NCI-H524 (cell line): ENCODE measurements at regions not wholly inside any gene's neighbourhood (a gene's known extent, or its start where the extent isn't known, plus 50 kb on each side); places are given as distances from the start of the nearest gene placed in this dataset.

Experiments used
- DNase-seq, 2 experiments: peaks; one replicate each; lab custom pipeline; 2025; lab: John Stamatoyannopoulos, UW

GRCh38 chr13:65882810-65883209, 1347.3 kb downstream of the PCDH9 start:
- DNase-seq, result no peak

- no peak for DNase-seq
These were observed 1348.5 kb downstream of the PCDH9 start for GRCh38 chr13:65881561-65882155.

GRCh38 chr13:65875031-65875430, 1355.1 kb downstream of the PCDH9 start:
- DNase-seq, result no peak

GRCh38 chr13:65872448-65872847, 1357.7 kb downstream of the PCDH9 start:
- no peak for DNase-seq

GRCh38 chr13:65868884-65869283, 1361.3 kb downstream of the PCDH9 start:
- DNase-seq, result no peak

- DNase-seq, result no peak
These were observed 1362.0 kb downstream of the PCDH9 start for GRCh38 chr13:65868099-65868498.

GRCh38 chr13:65866138-65866537, 1364.0 kb downstream of the PCDH9 start:
- DNase-seq, result no peak

- DNase-seq, result no peak
These were observed 1364.9 kb downstream of the PCDH9 start for GRCh38 chr13:65865206-65865605.

- no peak for DNase-seq
These were observed 1366.1 kb downstream of the PCDH9 start for GRCh38 chr13:65864039-65864438.

GRCh38 chr13:65860306-65860705, 1369.8 kb downstream of the PCDH9 start:
- DNase-seq, result no peak

- DNase-seq, result peak; percentile 8 to 53
These were observed 1372.1 kb downstream of the PCDH9 start for GRCh38 chr13:65857942-65858565.

- DNase-seq, result no peak
These were observed 1373.7 kb downstream of the PCDH9 start for GRCh38 chr13:65856431-65856830.

- no peak for DNase-seq
These were observed 1374.8 kb downstream of the PCDH9 start for GRCh38 chr13:65855242-65855805.

GRCh38 chr13:65854431-65854830, 1375.7 kb downstream of the PCDH9 start:
- peak in 1 of 2 experiments; percentile 29 for DNase-seq

- no peak for DNase-seq
These were observed 1385.8 kb downstream of the PCDH9 start for GRCh38 chr13:65844266-65844841.

GRCh38 chr13:65843314-65843731, 1386.8 kb downstream of the PCDH9 start:
- no peak for DNase-seq

GRCh38 chr13:65841156-65841555, 1389.0 kb downstream of the PCDH9 start:
- DNase-seq, result no peak

- DNase-seq, result peak in 1 of 2 experiments; percentile 33
These were observed 1394.1 kb downstream of the PCDH9 start for GRCh38 chr13:65836066-65836465.

- DNase-seq, result no peak
These were observed 1395.2 kb downstream of the PCDH9 start for GRCh38 chr13:65834897-65835296.

GRCh38 chr13:65830411-65831205, 1399.5 kb downstream of the PCDH9 start:
- DNase-seq, result no peak

GRCh38 chr13:65829241-65830008, 1400.7 kb downstream of the PCDH9 start:
- DNase-seq, result no peak

- no peak for DNase-seq
These were observed 1403.5 kb downstream of the PCDH9 start for GRCh38 chr13:65826657-65827056.
